ENCODE measurements at regions not wholly inside any gene's neighbourhood (a gene's known extent, or its start where the extent isn't known, plus 50 kb on each side); places are given as distances from the start of the nearest gene placed in this dataset.
A peak's percentile ranks its signal among the peaks of the same experiment; 100 is the strongest.

DNA sequence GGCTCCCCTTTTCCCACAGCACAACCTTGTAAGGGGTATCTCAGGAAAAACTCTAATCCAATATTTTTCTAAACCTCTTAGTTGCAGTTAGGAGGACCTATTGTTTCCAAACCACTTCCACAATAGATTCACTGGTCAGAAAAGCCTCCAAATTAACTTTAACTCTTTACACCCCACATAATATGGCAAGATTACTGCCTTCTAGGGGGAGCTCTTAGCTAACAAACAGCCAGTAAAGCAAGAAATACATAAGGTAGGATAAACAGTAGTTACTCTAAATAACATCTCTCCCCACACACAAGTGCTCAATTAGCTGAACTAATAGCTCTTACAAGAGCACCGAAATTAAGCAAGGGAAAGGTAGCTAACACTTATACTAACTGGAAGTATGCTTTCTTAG lies 192.1 kb upstream of the KIF2B start:
- peaks cover 4% of the 10 kb centered on the region for H3K9me3 Mint-ChIP-seq (ENCODE audit: unreplicated experiment)
- H3K4me3 Mint-ChIP-seq (ENCODE audit: unreplicated experiment) = no peak overlapping the region
- H3K4me1 Mint-ChIP-seq (ENCODE audit: unreplicated experiment) = peaks cover 23% of the 10 kb centered on the region
- no peaks in the 10 kb centered on the region for H3K27me3 Mint-ChIP-seq (ENCODE audit: unreplicated experiment)
- no peak overlapping the region for H3K27ac Mint-ChIP-seq (ENCODE audit: unreplicated experiment)
- TF ChIP-seq, protein P1, sequence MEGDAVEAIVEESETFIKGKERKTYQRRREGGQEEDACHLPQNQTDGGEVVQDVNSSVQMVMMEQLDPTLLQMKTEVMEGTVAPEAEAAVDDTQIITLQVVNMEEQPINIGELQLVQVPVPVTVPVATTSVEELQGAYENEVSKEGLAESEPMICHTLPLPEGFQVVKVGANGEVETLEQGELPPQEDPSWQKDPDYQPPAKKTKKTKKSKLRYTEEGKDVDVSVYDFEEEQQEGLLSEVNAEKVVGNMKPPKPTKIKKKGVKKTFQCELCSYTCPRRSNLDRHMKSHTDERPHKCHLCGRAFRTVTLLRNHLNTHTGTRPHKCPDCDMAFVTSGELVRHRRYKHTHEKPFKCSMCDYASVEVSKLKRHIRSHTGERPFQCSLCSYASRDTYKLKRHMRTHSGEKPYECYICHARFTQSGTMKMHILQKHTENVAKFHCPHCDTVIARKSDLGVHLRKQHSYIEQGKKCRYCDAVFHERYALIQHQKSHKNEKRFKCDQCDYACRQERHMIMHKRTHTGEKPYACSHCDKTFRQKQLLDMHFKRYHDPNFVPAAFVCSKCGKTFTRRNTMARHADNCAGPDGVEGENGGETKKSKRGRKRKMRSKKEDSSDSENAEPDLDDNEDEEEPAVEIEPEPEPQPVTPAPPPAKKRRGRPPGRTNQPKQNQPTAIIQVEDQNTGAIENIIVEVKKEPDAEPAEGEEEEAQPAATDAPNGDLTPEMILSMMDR (IDR thresholded peaks at IDR 0.05) = no peak
- DNase-seq (ENCODE audit: extremely low spot score, unreplicated experiment) = no peak
- H3K36me3 Mint-ChIP-seq (ENCODE audit: unreplicated experiment) = no peaks in the 10 kb centered on the region

- Mint-ChIP-seq H3K27ac (ENCODE audit: unreplicated experiment) (no peak overlapping the region), H3K27me3 (ENCODE audit: unreplicated experiment) (no peaks in the 10 kb centered on the region), H3K9me3 (ENCODE audit: unreplicated experiment) (peaks cover 4% of the 10 kb centered on the region), H3K36me3 (ENCODE audit: unreplicated experiment) (no peaks in the 10 kb centered on the region), H3K4me1 (ENCODE audit: unreplicated experiment) (peaks cover 23% of the 10 kb centered on the region), H3K4me3 (ENCODE audit: unreplicated experiment) (no peak overlapping the region)
- TF ChIP-seq, protein P1 (IDR thresholded peaks at IDR 0.05) = no peak
- no peak for DNase-seq (ENCODE audit: extremely low spot score, unreplicated experiment)
Observed at GRCh38 chr17:53630115-53630514, 192.6 kb upstream of the KIF2B start.

- H3K4me3 Mint-ChIP-seq (ENCODE audit: unreplicated experiment) = no peak overlapping the region
Observed at GRCh38 chr17:53629188-53629587, 193.5 kb upstream of the KIF2B start.

DNA sequence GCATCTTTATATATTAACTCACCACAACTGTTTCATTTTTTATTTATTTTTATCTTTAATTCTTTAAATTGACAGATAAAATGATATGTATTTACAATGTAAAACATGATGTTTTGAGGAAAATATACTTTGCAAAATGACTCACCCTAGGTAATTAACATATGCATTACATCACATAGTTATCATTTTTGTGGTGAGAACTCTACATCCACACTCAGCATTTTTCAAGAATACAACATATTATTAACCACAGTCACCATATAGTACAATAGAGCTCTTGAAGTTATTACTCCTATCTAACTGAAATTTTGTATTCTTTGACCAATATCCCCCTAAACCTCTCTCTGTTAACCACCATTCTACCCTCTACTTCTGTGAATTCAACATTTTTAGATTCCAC lies 194.7 kb upstream of the KIF2B start:
- H3K27ac Mint-ChIP-seq (ENCODE audit: unreplicated experiment) = peak overlapping the region; percentile 29
- no peak for DNase-seq (ENCODE audit: extremely low spot score, unreplicated experiment)
- no peaks in the 10 kb centered on the region for H3K36me3 Mint-ChIP-seq (ENCODE audit: unreplicated experiment)
- no peak overlapping the region for H3K4me3 Mint-ChIP-seq (ENCODE audit: unreplicated experiment)
- TF ChIP-seq, protein P1 (IDR thresholded peaks at IDR 0.05) = no peak
- H3K4me1 Mint-ChIP-seq (ENCODE audit: unreplicated experiment) = peaks cover 23% of the 10 kb centered on the region
- no peaks in the 10 kb centered on the region for H3K27me3 Mint-ChIP-seq (ENCODE audit: unreplicated experiment)
- H3K9me3 Mint-ChIP-seq (ENCODE audit: unreplicated experiment) = peaks cover 4% of the 10 kb centered on the region

More at GRCh38 chr17:53629188-53629587, 193.5 kb upstream of the KIF2B start:
- peaks cover 23% of the 10 kb centered on the region for H3K4me1 Mint-ChIP-seq (ENCODE audit: unreplicated experiment)
- TF ChIP-seq, protein P1 (IDR thresholded peaks at IDR 0.05) = no peak
- H3K9me3 Mint-ChIP-seq (ENCODE audit: unreplicated experiment) = peaks cover 4% of the 10 kb centered on the region
- H3K27me3 Mint-ChIP-seq (ENCODE audit: unreplicated experiment) = no peaks in the 10 kb centered on the region
- no peak overlapping the region for H3K27ac Mint-ChIP-seq (ENCODE audit: unreplicated experiment)
- no peaks in the 10 kb centered on the region for H3K36me3 Mint-ChIP-seq (ENCODE audit: unreplicated experiment)
- no peak for DNase-seq (ENCODE audit: extremely low spot score, unreplicated experiment)

- no peak for DNase-seq (ENCODE audit: extremely low spot score, unreplicated experiment)
- H3K27me3 Mint-ChIP-seq (ENCODE audit: unreplicated experiment) = no peaks in the 10 kb centered on the region
- H3K36me3 Mint-ChIP-seq (ENCODE audit: unreplicated experiment) = no peaks in the 10 kb centered on the region
- H3K4me3 Mint-ChIP-seq (ENCODE audit: unreplicated experiment) = no peak overlapping the region
- TF ChIP-seq, protein P1 (IDR thresholded peaks at IDR 0.05) = no peak
- peaks cover 4% of the 10 kb centered on the region for H3K9me3 Mint-ChIP-seq (ENCODE audit: unreplicated experiment)
- H3K4me1 Mint-ChIP-seq (ENCODE audit: unreplicated experiment) = peaks cover 23% of the 10 kb centered on the region
- peak overlapping the region; percentile 42 for H3K27ac Mint-ChIP-seq (ENCODE audit: unreplicated experiment)
Observed at GRCh38 chr17:53627511-53627910, 195.2 kb upstream of the KIF2B start.

All from osteocyte (in vitro differentiated cells).